Neural progenitor cell (in vitro differentiated cells): ENCODE measurements at regions not wholly inside any gene's neighbourhood (a gene's known extent, or its start where the extent isn't known, plus 50 kb on each side); places are given as distances from the start of the nearest gene placed in this dataset.

Experiments
- DNase-seq: peaks from one replicate; pipeline ENCODE4 v3.0.0-alpha.2; 2016; ENCODE audit warnings: low spot score
- H2AFZ ChIP-seq: fragments of 200-600 bp; sonication (generic); replicated peaks from 2 replicates; pipeline ENCODE4 v1.6.1; 2016; ENCODE audit warnings: antibody characterized with exemption
- H3F3A ChIP-seq: fragments of 200-600 bp; sonication (generic); 2 replicates; pipeline ENCODE4 v1.6.1; 2016; ENCODE audit warnings: antibody characterized with exemption, low read depth
- H3K27ac ChIP-seq: fragments of 200-600 bp; sonication (generic); 2 replicates; pipeline ENCODE4 v1.5.1; 2016; ENCODE audit warnings: mild to moderate bottlenecking
- H3K27me3 ChIP-seq: fragments of 200-600 bp; sonication (generic); 2 replicates; pipeline ENCODE4 v1.6.1; 2016; ENCODE audit warnings: mild to moderate bottlenecking, moderate library complexity
- H3K36me3 ChIP-seq: fragments of 200-600 bp; sonication (generic); 2 replicates; pipeline ENCODE4 v1.5.1; 2016
- H3K4me1 ChIP-seq: fragments of 200-600 bp; sonication (generic); 2 replicates; pipeline ENCODE4 v1.6.1; 2016; ENCODE audit warnings: mixed run types
- H3K4me2 ChIP-seq: fragments of 200-600 bp; sonication (generic); 2 replicates; pipeline ENCODE4 v1.6.1; 2016
- H3K4me3 ChIP-seq: fragments of 200-600 bp; sonication (generic); 2 replicates; pipeline ENCODE4 v1.5.1; 2016
- H3K79me2 ChIP-seq: fragments of 200-600 bp; sonication (generic); 2 replicates; pipeline ENCODE4 v1.6.1; 2016; ENCODE audit warnings: low read depth
- H3K9ac ChIP-seq: fragments of 200-600 bp; sonication (generic); 2 replicates; pipeline ENCODE4 v1.6.1; 2016
- H3K9me3 ChIP-seq: fragments of 200-600 bp; sonication (generic); 2 replicates; pipeline ENCODE4 v1.5.1; 2016; ENCODE audit warnings: low read depth
- H4K20me1 ChIP-seq: fragments of 200-600 bp; sonication (generic); 2 replicates; pipeline ENCODE4 v1.6.1; 2016; ENCODE audit warnings: low read depth
- H3K27ac Mint-ChIP-seq: 3 replicates; pipeline ENCODE4 v1.8.0; 2021; ENCODE audit warnings: mixed read lengths
- H3K27me3 Mint-ChIP-seq: 2 replicates; pipeline ENCODE4 v1.8.0; 2022; ENCODE audit warnings: low read depth, mild to moderate bottlenecking, inconsistent platforms, moderate library complexity, mixed read lengths; ENCODE audit not compliant: insufficient read depth
- H3K36me3 Mint-ChIP-seq: 3 replicates; pipeline ENCODE4 v1.8.0; 2021; ENCODE audit warnings: mixed read lengths
- H3K4me1 Mint-ChIP-seq: 3 replicates; pipeline ENCODE4 v1.8.0; 2021; ENCODE audit warnings: mixed read lengths
- H3K4me3 Mint-ChIP-seq: 3 replicates; pipeline ENCODE4 v1.8.0; 2021; ENCODE audit warnings: mild to moderate bottlenecking, moderate library complexity, mixed read lengths
- H3K9me3 Mint-ChIP-seq: 3 replicates; pipeline ENCODE4 v1.8.0; 2020; ENCODE audit warnings: mixed read lengths
- EZH2 ChIP-seq: fragments of 200-600 bp; sonication (generic); IDR thresholded peaks from 2 replicates; pipeline ENCODE4 v1.6.1; 2017; ENCODE audit warnings: antibody characterized with exemption, mild to moderate bottlenecking, moderate library complexity
- EZH2phosphoT487 ChIP-seq: fragments of 200-600 bp; sonication (generic); IDR thresholded peaks from 2 replicates; pipeline ENCODE4 v1.6.1; 2017; ENCODE audit warnings: antibody characterized with exemption
- TF ChIP-seq, protein P1 (sequence below): fragments of 200-600 bp; sonication (generic); IDR thresholded peaks from 2 replicates; pipeline ENCODE4 v1.5.1; 2017; ENCODE audit warnings: antibody characterized with exemption, mild to moderate bottlenecking

GRCh38 chr5:144659634-144660227 lies 489.1 kb downstream of the KCTD16 start:
- H2AFZ ChIP-seq: peak overlapping the region; percentile 59
- H3K36me3 Mint-ChIP-seq: no peaks in the 10 kb centered on the region
- no peak overlapping the region for H3K4me3 Mint-ChIP-seq
- H3K79me2 ChIP-seq: no peaks in the 10 kb centered on the region
- no peaks in the 10 kb centered on the region for H3K9me3 ChIP-seq
- no peaks in the 10 kb centered on the region for H3K4me1 Mint-ChIP-seq
- H3K4me2 ChIP-seq: no peak overlapping the region
- H3F3A ChIP-seq: no peaks in the 10 kb centered on the region
- H3K27ac ChIP-seq: no peak overlapping the region
- no peaks in the 10 kb centered on the region for H3K36me3 ChIP-seq
- no peak overlapping the region for H3K27ac Mint-ChIP-seq
- no peaks in the 10 kb centered on the region for H3K9me3 Mint-ChIP-seq
- no peak for DNase-seq
- H3K4me3 ChIP-seq: no peak overlapping the region
- H3K27me3 Mint-ChIP-seq: no peaks in the 10 kb centered on the region
- no peak for TF ChIP-seq EZH2
- TF ChIP-seq EZH2phosphoT487: no peak
- TF ChIP-seq, protein P1, sequence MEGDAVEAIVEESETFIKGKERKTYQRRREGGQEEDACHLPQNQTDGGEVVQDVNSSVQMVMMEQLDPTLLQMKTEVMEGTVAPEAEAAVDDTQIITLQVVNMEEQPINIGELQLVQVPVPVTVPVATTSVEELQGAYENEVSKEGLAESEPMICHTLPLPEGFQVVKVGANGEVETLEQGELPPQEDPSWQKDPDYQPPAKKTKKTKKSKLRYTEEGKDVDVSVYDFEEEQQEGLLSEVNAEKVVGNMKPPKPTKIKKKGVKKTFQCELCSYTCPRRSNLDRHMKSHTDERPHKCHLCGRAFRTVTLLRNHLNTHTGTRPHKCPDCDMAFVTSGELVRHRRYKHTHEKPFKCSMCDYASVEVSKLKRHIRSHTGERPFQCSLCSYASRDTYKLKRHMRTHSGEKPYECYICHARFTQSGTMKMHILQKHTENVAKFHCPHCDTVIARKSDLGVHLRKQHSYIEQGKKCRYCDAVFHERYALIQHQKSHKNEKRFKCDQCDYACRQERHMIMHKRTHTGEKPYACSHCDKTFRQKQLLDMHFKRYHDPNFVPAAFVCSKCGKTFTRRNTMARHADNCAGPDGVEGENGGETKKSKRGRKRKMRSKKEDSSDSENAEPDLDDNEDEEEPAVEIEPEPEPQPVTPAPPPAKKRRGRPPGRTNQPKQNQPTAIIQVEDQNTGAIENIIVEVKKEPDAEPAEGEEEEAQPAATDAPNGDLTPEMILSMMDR: no peak
- H3K27me3 ChIP-seq: no peaks in the 10 kb centered on the region
- H4K20me1 ChIP-seq: no peaks in the 10 kb centered on the region
- no peak overlapping the region for H3K9ac ChIP-seq
- H3K4me1 ChIP-seq: no peaks in the 10 kb centered on the region

GRCh38 chr5:144644317-144644716 lies 473.6 kb downstream of the KCTD16 start:
- H3K79me2 ChIP-seq: no peaks in the 10 kb centered on the region
- TF ChIP-seq, protein P1: no peak
- TF ChIP-seq EZH2 (no peak), EZH2phosphoT487 (no peak)
- no peaks in the 10 kb centered on the region for H3K36me3 Mint-ChIP-seq
- no peak overlapping the region for H3K4me3 Mint-ChIP-seq
- H3K4me1 ChIP-seq: peaks cover 15% of the 10 kb centered on the region
- no peaks in the 10 kb centered on the region for H3K9me3 Mint-ChIP-seq
- no peak overlapping the region for H3K9ac ChIP-seq
- no peaks in the 10 kb centered on the region for H3K36me3 ChIP-seq
- H3K4me2 ChIP-seq: no peak overlapping the region
- no peaks in the 10 kb centered on the region for H4K20me1 ChIP-seq
- H3K27me3 Mint-ChIP-seq: no peaks in the 10 kb centered on the region
- H3K27ac ChIP-seq: no peak overlapping the region
- H3K9me3 ChIP-seq: no peaks in the 10 kb centered on the region
- DNase-seq: no peak
- H2AFZ ChIP-seq: no peak overlapping the region
- H3K27ac Mint-ChIP-seq: no peak overlapping the region
- no peaks in the 10 kb centered on the region for H3F3A ChIP-seq
- H3K4me3 ChIP-seq: no peak overlapping the region
- peaks cover 8% of the 10 kb centered on the region for H3K4me1 Mint-ChIP-seq
- no peaks in the 10 kb centered on the region for H3K27me3 ChIP-seq

- Histone ChIP-seq H3K79me2 (no peaks in the 10 kb centered on the region), H3F3A (no peaks in the 10 kb centered on the region), H3K36me3 (no peaks in the 10 kb centered on the region), H3K9ac (no peak overlapping the region), H2AFZ (no peak overlapping the region), H3K27me3 (no peaks in the 10 kb centered on the region), H3K4me1 (no peaks in the 10 kb centered on the region), H3K4me3 (no peak overlapping the region), H3K9me3 (peaks cover 17% of the 10 kb centered on the region), H3K4me2 (no peak overlapping the region), H3K27ac (no peak overlapping the region), H4K20me1 (no peaks in the 10 kb centered on the region)
- H3K27ac Mint-ChIP-seq: no peak overlapping the region
- DNase-seq: no peak
- H3K36me3 Mint-ChIP-seq: peaks cover 2% of the 10 kb centered on the region
- H3K4me3 Mint-ChIP-seq: no peak overlapping the region
- no peak for TF ChIP-seq EZH2
- no peak for TF ChIP-seq EZH2phosphoT487
- TF ChIP-seq, protein P1: no peak
- no peaks in the 10 kb centered on the region for H3K27me3 Mint-ChIP-seq
- H3K9me3 Mint-ChIP-seq: peaks cover 8% of the 10 kb centered on the region
- no peaks in the 10 kb centered on the region for H3K4me1 Mint-ChIP-seq
Measured at GRCh38 chr5:144638787-144639186, 468.1 kb downstream of the KCTD16 start.
